Mesothelial cell of epicardium (in vitro differentiated cells): ENCODE measurements at regions not wholly inside any gene's neighbourhood (a gene's known extent, or its start where the extent isn't known, plus 50 kb on each side); places are given as distances from the start of the nearest gene placed in this dataset.

Experiments used
- DNase-seq, 2 experiments: peaks; one replicate each; pipeline ENCODE4 v3.0.0; 2021; ENCODE audit warnings: low spot score in 2 of 2; ENCODE audit not compliant: unreplicated experiment in 2 of 2
- H3K27ac Mint-ChIP-seq: 2 replicates; pipeline ENCODE4 v1.8.0; 2021; ENCODE audit warnings: mixed read lengths
- H3K27me3 Mint-ChIP-seq: 2 replicates; pipeline ENCODE4 v1.8.0; 2021; ENCODE audit warnings: low read depth, mixed read lengths
- H3K36me3 Mint-ChIP-seq: 2 replicates; pipeline ENCODE4 v1.8.0; 2021; ENCODE audit warnings: mixed read lengths
- H3K4me1 Mint-ChIP-seq: 2 replicates; pipeline ENCODE4 v1.8.0; 2021; ENCODE audit warnings: mixed read lengths
- H3K4me3 Mint-ChIP-seq: 2 replicates; pipeline ENCODE4 v1.8.0; 2021; ENCODE audit warnings: mild to moderate bottlenecking, moderate library complexity, mixed read lengths
- H3K9me3 Mint-ChIP-seq: 2 replicates; pipeline ENCODE4 v1.8.0; 2021; ENCODE audit warnings: mixed read lengths
- CTCF ChIP-seq: fragments of 200-600 bp; sonication (generic); IDR thresholded peaks from one replicate; pipeline ENCODE4 v1.5.0; 2021; ENCODE audit warnings: antibody characterized with exemption; ENCODE audit not compliant: unreplicated experiment

GRCh38 chr2:220575963-220576362 lies 948.5 kb downstream of the SLC4A3 start:
- TF ChIP-seq CTCF = no peak
- Mint-ChIP-seq H3K4me3 (no peak overlapping the region), H3K4me1 (peaks cover 5% of the 10 kb centered on the region), H3K27me3 (peaks cover 17% of the 10 kb centered on the region), H3K9me3 (no peaks in the 10 kb centered on the region), H3K27ac (no peak overlapping the region), H3K36me3 (no peaks in the 10 kb centered on the region)
- no peak for DNase-seq

GRCh38 chr2:220579452-220579851 lies 952.0 kb downstream of the SLC4A3 start:
- Mint-ChIP-seq H3K27ac (no peak overlapping the region), H3K27me3 (peaks cover 14% of the 10 kb centered on the region), H3K4me3 (no peak overlapping the region), H3K36me3 (no peaks in the 10 kb centered on the region), H3K9me3 (no peaks in the 10 kb centered on the region), H3K4me1 (peaks cover 5% of the 10 kb centered on the region)
- no peak for TF ChIP-seq CTCF
- no peak for DNase-seq

- Mint-ChIP-seq H3K27me3 (peaks cover 19% of the 10 kb centered on the region), H3K36me3 (no peaks in the 10 kb centered on the region), H3K4me1 (peaks cover 10% of the 10 kb centered on the region), H3K4me3 (no peak overlapping the region), H3K9me3 (no peaks in the 10 kb centered on the region), H3K27ac (no peak overlapping the region)
- DNase-seq = no peak
- TF ChIP-seq CTCF = no peak
Measured at GRCh38 chr2:220580113-220580512, 952.7 kb downstream of the SLC4A3 start.

- Mint-ChIP-seq H3K4me3 (no peak overlapping the region), H3K27ac (no peak overlapping the region), H3K4me1 (peaks cover 4% of the 10 kb centered on the region), H3K27me3 (peaks cover 38% of the 10 kb centered on the region), H3K36me3 (no peaks in the 10 kb centered on the region), H3K9me3 (no peaks in the 10 kb centered on the region)
- no peak for DNase-seq
- TF ChIP-seq CTCF = no peak
Measured at GRCh38 chr2:220583725-220584124, 956.3 kb downstream of the SLC4A3 start.

GRCh38 chr2:220585241-220585640 lies 957.8 kb downstream of the SLC4A3 start:
- Mint-ChIP-seq H3K27ac (no peak overlapping the region), H3K4me1 (peaks cover 4% of the 10 kb centered on the region), H3K36me3 (no peaks in the 10 kb centered on the region), H3K4me3 (no peak overlapping the region), H3K9me3 (no peaks in the 10 kb centered on the region), H3K27me3 (peaks cover 38% of the 10 kb centered on the region)
- TF ChIP-seq CTCF = no peak
- DNase-seq = no peak

- peaks cover 35% of the 10 kb centered on the region for H3K27me3 Mint-ChIP-seq
- H3K4me1 Mint-ChIP-seq = peaks cover 4% of the 10 kb centered on the region
- TF ChIP-seq CTCF = no peak
- DNase-seq = no peak
- no peaks in the 10 kb centered on the region for H3K9me3 Mint-ChIP-seq
- no peaks in the 10 kb centered on the region for H3K36me3 Mint-ChIP-seq
- H3K27ac Mint-ChIP-seq = no peak overlapping the region
- H3K4me3 Mint-ChIP-seq = no peak overlapping the region
Measured at GRCh38 chr2:220586980-220587530, 959.6 kb downstream of the SLC4A3 start.
